Spleen (tissue), 7 donors: ENCODE measurements at regions not wholly inside any gene's neighbourhood (a gene's known extent, or its start where the extent isn't known, plus 50 kb on each side); places are given as distances from the start of the nearest gene placed in this dataset.

Source experiments
- CTCF ChIP-seq, 11 experiments: fragments of 200-600 bp in 7 of 11; fragments of 450-650 bp in 4 of 11; sonication (generic) in 4 of 11; IDR thresholded peaks in 8 of 11; conservative IDR thresholded peaks in 3 of 11; 1 replicate in 7 of 11; 2 replicates in 4 of 11; pipeline versions ENCODE4 v1.4.0 to v1.8.0; 2016 to 2021; ENCODE audit warnings: antibody characterized with exemption in 11 of 11, inconsistent platforms in 4 of 11, mild to moderate bottlenecking in 1 of 11
- POLR2A ChIP-seq, 3 donors: fragments of 450-650 bp; IDR thresholded peaks; one replicate each; pipeline ENCODE4 v1.5.1; 2017; ENCODE audit warnings: antibody characterized with exemption in 3 of 3, mild to moderate bottlenecking in 1 of 3
- POLR2AphosphoS5 ChIP-seq, 3 donors: sonication (generic); formaldehyde crosslinking; IDR thresholded peaks; one replicate each; pipeline ENCODE4 v1.5.1; 2017; ENCODE audit warnings: antibody characterized with exemption in 3 of 3
- donor health status: DM: no; HTN: no; CAD: no; lungs with moderate emphysema.
- donor health status: DM: no; HTN: no; CAD: no.
- donor health status: DM: no; HTN: no; CAD: no.

- TF ChIP-seq POLR2A (IDR thresholded peaks at IDR 0.05) (no peak), CTCF (IDR thresholded peaks at IDR 0.05 in 8 of 11, conservative IDR thresholded peaks at IDR 0.05 in 3 of 11) (no peak), POLR2AphosphoS5 (IDR thresholded peaks at IDR 0.05) (no peak)
Measured at GRCh38 chr21:15366555-15366954, 301.8 kb upstream of the NRIP1 start.
